IMR-90 (cell line): ENCODE measurements at regions not wholly inside any gene's neighbourhood (a gene's known extent, or its start where the extent isn't known, plus 50 kb on each side); places are given as distances from the start of the nearest gene placed in this dataset.

Source experiments
- ATAC-seq: fragments of 200-7000 bp; cut with Tn5 transposase; 2 replicates; pipeline ENCODE4 v1.9.1; 2020; ENCODE audit warnings: low read depth, mild to moderate bottlenecking, moderate library complexity
- BruUV-seq: library from RNA; stranded (reverse); fragments of 400-500 nt; replicated peaks from 2 replicates; lab custom pipeline; 2021; lab: Mats Ljungman, UMichigan
- CTCF ChIA-PET: fragments of 300-600 bp; formaldehyde crosslinking; extraction: SDS; loops from one replicate; lab custom pipeline; 2021; ENCODE audit warnings: antibody characterized with exemption; lab: Yijun Ruan, JAX
- POLR2A ChIA-PET: fragments of 300-600 bp; sonication (Branson Sonifier 250); formaldehyde crosslinking; loops from one replicate; lab custom pipeline; 2022; ENCODE audit warnings: antibody characterized with exemption; ENCODE audit not compliant: unreplicated experiment; lab: Charles Lee
- DNase-seq: peaks from one replicate; pipeline ENCODE4 v3.0.0; 2013
- H2AFZ ChIP-seq: replicated peaks from 2 replicates; pipeline ENCODE3; 2013; ENCODE audit warnings: low read length, mild to moderate bottlenecking; ENCODE audit not compliant: poor library complexity
- H2AK5ac ChIP-seq: 2 replicates; pipeline ENCODE4 v1.6.1; 2013; ENCODE audit warnings: low read depth, low read length, inconsistent platforms
- H2AK9ac ChIP-seq: replicated peaks from 2 replicates; pipeline ENCODE3; 2013; ENCODE audit warnings: mild to moderate bottlenecking, low read depth, low read length, moderate library complexity; ENCODE audit not compliant: poor library complexity
- H2BK120ac ChIP-seq: 2 replicates; pipeline ENCODE4 v1.6.1; 2013; ENCODE audit warnings: low read depth, low read length, inconsistent platforms
- H2BK15ac ChIP-seq: 3 replicates; pipeline ENCODE4 v1.6.1; 2013; ENCODE audit warnings: low read depth, low read length, inconsistent platforms
- H2BK20ac ChIP-seq: 2 replicates; pipeline ENCODE4 v1.6.1; 2013; ENCODE audit warnings: low read depth, mild to moderate bottlenecking, inconsistent platforms, low read length, moderate library complexity
- H2BK5ac ChIP-seq: 2 replicates; pipeline ENCODE4 v1.6.1; 2013; ENCODE audit warnings: mild to moderate bottlenecking, low read depth, low read length, inconsistent platforms; ENCODE audit not compliant: poor library complexity, severe bottlenecking
- H3K14ac ChIP-seq: replicated peaks from 2 replicates; pipeline ENCODE4 v1.6.1; 2013; ENCODE audit warnings: low read depth, low read length, inconsistent platforms
- H3K18ac ChIP-seq: 2 replicates; pipeline ENCODE4 v1.6.1; 2013; ENCODE audit warnings: low read depth, low read length, control low read depth
- H3K23ac ChIP-seq: 2 replicates; pipeline ENCODE4 v1.6.1; 2013; ENCODE audit warnings: low read depth, low read length, inconsistent platforms
- H3K27ac ChIP-seq: 2 replicates; pipeline ENCODE4 v1.5.1; 2013; ENCODE audit warnings: mild to moderate bottlenecking, control low read depth, low read length; ENCODE audit not compliant: insufficient read depth
- H3K27me3 ChIP-seq: 2 replicates; pipeline ENCODE4 v1.6.1; 2013; ENCODE audit warnings: low read length; ENCODE audit not compliant: control insufficient read depth, insufficient read depth
- H3K36me3 ChIP-seq: 2 replicates; pipeline ENCODE4 v1.6.1; 2013; ENCODE audit warnings: low read length, mixed read lengths; ENCODE audit not compliant: control insufficient read depth, insufficient read depth
- H3K4ac ChIP-seq: 2 replicates; pipeline ENCODE4 v1.6.1; 2013; ENCODE audit warnings: low read depth, low read length, inconsistent platforms
- H3K4me1 ChIP-seq: 2 replicates; pipeline ENCODE4 v1.6.1; 2013; ENCODE audit warnings: low read length, mixed read lengths; ENCODE audit not compliant: control insufficient read depth, insufficient read depth
- H3K4me2 ChIP-seq: 2 replicates; pipeline ENCODE4 v1.6.1; 2013; ENCODE audit warnings: low read depth, mild to moderate bottlenecking, control low read depth, low read length, moderate library complexity
- H3K4me3 ChIP-seq: 2 replicates; pipeline ENCODE4 v1.5.1; 2013; ENCODE audit warnings: low read depth, mild to moderate bottlenecking, control low read depth, low read length, moderate library complexity; ENCODE audit not compliant: insufficient read depth
- H3K56ac ChIP-seq: 2 replicates; pipeline ENCODE4 v1.6.1; 2013; ENCODE audit warnings: low read length, inconsistent platforms; ENCODE audit not compliant: insufficient read depth; ENCODE audit errors: extremely low read depth
- H3K79me1 ChIP-seq, 2 experiments: 2 replicates each; pipeline ENCODE4 v1.6.1; 2013; ENCODE audit warnings: low read length in 2 of 2, inconsistent platforms in 1 of 2, low read depth in 1 of 2
- H3K9ac ChIP-seq: 2 replicates; pipeline ENCODE4 v1.6.1; 2013; ENCODE audit warnings: low read depth, low read length, control low read depth
- H3K9me1 ChIP-seq: 2 replicates; pipeline ENCODE4 v1.6.1; 2013; ENCODE audit warnings: low read length, inconsistent platforms; ENCODE audit not compliant: insufficient read depth
- H3K9me3 ChIP-seq: 2 replicates; pipeline ENCODE4 v1.6.1; 2013; ENCODE audit warnings: low read length; ENCODE audit not compliant: control insufficient read depth, insufficient read depth
- H4K20me1 ChIP-seq: 2 replicates; pipeline ENCODE4 v1.6.1; 2013; ENCODE audit warnings: low read length, inconsistent platforms; ENCODE audit not compliant: insufficient read depth
- H4K5ac ChIP-seq: 2 replicates; pipeline ENCODE4 v1.6.1; 2013; ENCODE audit warnings: mild to moderate bottlenecking, low read depth, low read length, control low read depth
- H4K8ac ChIP-seq, 2 experiments: 2 replicates each; pipeline ENCODE4 v1.6.1; 2013; ENCODE audit warnings: low read depth in 2 of 2, low read length in 2 of 2, control low read depth in 1 of 2, inconsistent platforms in 1 of 2
- H4K91ac ChIP-seq: 2 replicates; pipeline ENCODE4 v1.6.1; 2013; ENCODE audit warnings: low read depth, low read length, inconsistent platforms; ENCODE audit not compliant: insufficient read depth
- CTCF ChIP-seq: conservative IDR thresholded peaks from 2 replicates; pipeline ENCODE4 v1.5.1; 2012; ENCODE audit warnings: mild to moderate bottlenecking, low read depth, low read length, improper control_type of control experiment
- ELK1 ChIP-seq: fragments of 150-350 bp; IDR thresholded peaks from 2 replicates; pipeline ENCODE4 v1.6.1; 2016; ENCODE audit warnings: low read depth, mild to moderate bottlenecking, low read length, moderate library complexity, borderline replicate concordance
- RAD21 ChIP-seq: IDR thresholded peaks from 2 replicates; pipeline ENCODE4 v1.6.1; 2012; ENCODE audit warnings: low read length, improper control_type of control experiment
- SMC3 ChIP-seq: fragments of 150-350 bp; IDR thresholded peaks from 2 replicates; pipeline ENCODE4 v1.6.1; 2016; ENCODE audit warnings: low read depth, mild to moderate bottlenecking, antibody characterized with exemption, low read length, moderate library complexity
- WGBS, 2 experiments: methylation state at CpG; one replicate each; pipeline versions ENCODE4 v1.1.5 to v1.1.7; 2013; ENCODE audit warnings: missing lambda C conversion rate in 2 of 2; ENCODE audit not compliant: insufficient read length in 1 of 2; ENCODE audit errors: extremely low coverage in 2 of 2; 5-methylcytosine and 5-hydroxymethylcytosine counted together
- dilution Hi-C: fragments of 300-500 bp; cut with HindIII; formaldehyde crosslinking; loops from one replicate; pipeline ENCODE4 v1.14.3; 2018; ENCODE audit warnings: low sequenced_read_pairs; ENCODE audit not compliant: unreplicated experiment
- in situ Hi-C: fragments of 300-500 bp; cut with MboI; formaldehyde crosslinking; loops from 3 replicates; pipeline ENCODE4 v1.14.3; 2019; ENCODE audit warnings: low sequenced_read_pairs, inconsistent platforms, mixed read lengths
- intact Hi-C: fragments of 100-400 bp; cut with micrococcal nuclease; formaldehyde crosslinking; loops from 2 replicates; pipeline ENCODE4 v1.10.0; 2022

GRCh38 chr6:154886016-154886415 is 109.1 kb upstream of the TIAM2 start:
- Histone ChIP-seq H4K91ac (no peak overlapping the region), H4K5ac (no peak overlapping the region), H3K56ac (no peak overlapping the region), H3K27me3 (no peaks in the 10 kb centered on the region), H3K23ac (no peak overlapping the region), H3K4me2 (no peak overlapping the region), H2BK120ac (no peak overlapping the region), H3K18ac (no peak overlapping the region), H3K4ac (no peak overlapping the region), H2AFZ (no peak overlapping the region), H3K14ac (no peak overlapping the region), H2BK5ac (no peak overlapping the region), H3K4me3 (no peak overlapping the region), H3K27ac (no peak overlapping the region), H3K79me1 (peaks cover 26 to 41% of the 10 kb centered on the region in 2 experiments; a peak in 3 of 4 replicates), H2AK9ac (no peak overlapping the region), H2AK5ac (no peak overlapping the region), H2BK15ac (no peak overlapping the region), H4K8ac (no peak overlapping the region), H3K36me3 (no peaks in the 10 kb centered on the region), H2BK20ac (no peak overlapping the region), H4K20me1 (0 out of 2 replicates have a peak, but pooled peaks cover 3% of the 10 kb centered on the region), H3K9me3 (no peaks in the 10 kb centered on the region; the same call in 1 of the 2 replicates), H3K4me1 (no peaks in the 10 kb centered on the region; the same call in 1 of the 2 replicates), H3K9ac (no peak overlapping the region), H3K9me1 (0 out of 2 replicates have a peak, but pooled peaks cover 3% of the 10 kb centered on the region)
- DNase-seq: no peak
- ATAC-seq: no peak
- in situ Hi-C loops (no loop called here), dilution Hi-C loops (no loop called here), intact Hi-C loops (no loop called here)
- no TSS peak for BruUV-seq
- CTCF ChIA-PET: interaction anchor here (0.6 kb wide), 1 partner anchor 18 kb away, joined by 3 read pairs; no protein-coding TSS in a partner anchor
- no peak for TF ChIP-seq SMC3
- TF ChIP-seq CTCF: no peak
- TF ChIP-seq ELK1: no peak
- TF ChIP-seq RAD21: no peak
- WGBS, 2 experiments: 100% methylated on average over 2 of the region's 4 CpGs; no CpG with 5 or more reads in 1 of the 2 experiments
- POLR2A ChIA-PET: no interaction called here
